Thoracic aorta (tissue), 2 donors: ENCODE measurements at regions not wholly inside any gene's neighbourhood (a gene's known extent, or its start where the extent isn't known, plus 50 kb on each side); places are given as distances from the start of the nearest gene placed in this dataset.
A peak's percentile ranks its signal among the peaks of the same experiment; 100 is the strongest.

Experiments used
- ATAC-seq: fragments of 150-250 bp; one replicate; pipeline ENCODE4 v1.8.0; 2017; ENCODE audit warnings: low read depth; ENCODE audit not compliant: insufficient number of reproducible peaks, low FRiP score
- DNase-seq: peaks from one replicate; pipeline ENCODE4 v3.0.0-alpha.2; 2020; ENCODE audit warnings: low spot score
- H3K27ac ChIP-seq, 2 donors: fragments of 200-600 bp; sonication (generic); 1 replicate in 1 of 2; 2 replicates in 1 of 2; pipeline ENCODE4 v1.5.1; 2016; ENCODE audit warnings: mild to moderate bottlenecking in 2 of 2, moderate library complexity in 2 of 2
- H3K27me3 ChIP-seq: fragments of 200-600 bp; sonication (generic); replicated peaks from 2 replicates; pipeline ENCODE4 v1.6.0; 2016; ENCODE audit warnings: mild to moderate bottlenecking; ENCODE audit not compliant: insufficient read depth
- H3K36me3 ChIP-seq: fragments of 200-600 bp; sonication (generic); one replicate; pipeline ENCODE4 v1.5.1; 2016
- H3K4me1 ChIP-seq, 2 donors: fragments of 200-600 bp; sonication (generic); 1 replicate in 1 of 2; 2 replicates in 1 of 2; pipeline versions ENCODE4 v1.5.1 to v1.6.0; 2016; ENCODE audit warnings: low read depth in 2 of 2, mild to moderate bottlenecking in 1 of 2; ENCODE audit not compliant: control insufficient read depth in 1 of 2
- H3K4me3 ChIP-seq: fragments of 200-600 bp; sonication (generic); 2 replicates; pipeline ENCODE4 v1.5.1; 2016; ENCODE audit warnings: mild to moderate bottlenecking
- H3K9me3 ChIP-seq: fragments of 200-600 bp; sonication (generic); 2 replicates; pipeline ENCODE4 v1.5.1; 2016
- TF ChIP-seq, protein P1 (sequence below): fragments of 200-600 bp; sonication (generic); IDR thresholded peaks from one replicate; pipeline ENCODE4 v1.5.1; 2019; ENCODE audit warnings: antibody characterized with exemption

DNA sequence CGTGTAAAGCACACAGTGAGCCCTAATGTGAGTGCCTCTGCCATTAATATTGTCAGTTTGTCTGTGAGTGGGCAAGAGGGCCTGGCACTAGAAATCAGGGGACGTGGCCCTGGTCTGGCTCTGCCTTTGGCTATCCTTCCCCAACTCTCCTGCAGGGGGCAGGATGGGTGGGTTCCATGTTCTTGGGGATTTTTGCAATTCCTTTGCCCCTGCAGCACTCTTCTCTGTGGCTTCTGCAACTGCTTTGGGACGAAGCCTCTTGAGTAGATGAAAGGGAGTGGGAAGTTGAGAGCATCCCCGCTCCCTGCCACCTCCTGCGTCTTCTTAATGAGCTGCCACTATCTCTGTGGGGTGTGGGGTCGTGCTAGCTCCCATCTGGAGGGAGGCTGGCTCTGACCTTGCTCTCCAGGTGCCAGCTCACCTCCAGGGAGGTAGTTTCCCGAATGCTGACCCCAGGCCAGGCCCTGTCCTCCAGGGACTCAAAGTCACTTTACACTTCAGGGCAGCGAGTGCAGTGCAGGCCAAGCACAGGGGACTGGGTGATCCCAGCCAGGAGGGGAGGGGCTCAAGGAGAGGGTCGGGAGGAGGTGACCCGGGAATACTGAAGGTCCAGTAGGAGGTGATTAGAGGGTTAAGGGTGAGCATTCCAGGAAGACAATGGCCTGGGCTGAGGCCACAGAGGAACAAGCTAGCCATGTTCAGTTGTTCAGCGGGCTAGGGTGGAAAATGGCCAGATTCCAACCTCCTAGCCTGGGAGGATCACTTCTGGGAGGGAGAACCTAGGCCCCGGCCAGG is 121.0 kb upstream of the NLRP1 start:
- H3K4me1 ChIP-seq: no peaks in the 10 kb centered on the region
- ATAC-seq: no peak
- H3K27ac ChIP-seq: no peak overlapping the region
- H3K36me3 ChIP-seq: no peaks in the 10 kb centered on the region
- peaks cover 3% of the 10 kb centered on the region for H3K9me3 ChIP-seq
- no peaks in the 10 kb centered on the region for H3K27me3 ChIP-seq
- no peak for DNase-seq
- TF ChIP-seq, protein P1, sequence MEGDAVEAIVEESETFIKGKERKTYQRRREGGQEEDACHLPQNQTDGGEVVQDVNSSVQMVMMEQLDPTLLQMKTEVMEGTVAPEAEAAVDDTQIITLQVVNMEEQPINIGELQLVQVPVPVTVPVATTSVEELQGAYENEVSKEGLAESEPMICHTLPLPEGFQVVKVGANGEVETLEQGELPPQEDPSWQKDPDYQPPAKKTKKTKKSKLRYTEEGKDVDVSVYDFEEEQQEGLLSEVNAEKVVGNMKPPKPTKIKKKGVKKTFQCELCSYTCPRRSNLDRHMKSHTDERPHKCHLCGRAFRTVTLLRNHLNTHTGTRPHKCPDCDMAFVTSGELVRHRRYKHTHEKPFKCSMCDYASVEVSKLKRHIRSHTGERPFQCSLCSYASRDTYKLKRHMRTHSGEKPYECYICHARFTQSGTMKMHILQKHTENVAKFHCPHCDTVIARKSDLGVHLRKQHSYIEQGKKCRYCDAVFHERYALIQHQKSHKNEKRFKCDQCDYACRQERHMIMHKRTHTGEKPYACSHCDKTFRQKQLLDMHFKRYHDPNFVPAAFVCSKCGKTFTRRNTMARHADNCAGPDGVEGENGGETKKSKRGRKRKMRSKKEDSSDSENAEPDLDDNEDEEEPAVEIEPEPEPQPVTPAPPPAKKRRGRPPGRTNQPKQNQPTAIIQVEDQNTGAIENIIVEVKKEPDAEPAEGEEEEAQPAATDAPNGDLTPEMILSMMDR: no peak
- H3K4me3 ChIP-seq: no peak overlapping the region

DNA sequence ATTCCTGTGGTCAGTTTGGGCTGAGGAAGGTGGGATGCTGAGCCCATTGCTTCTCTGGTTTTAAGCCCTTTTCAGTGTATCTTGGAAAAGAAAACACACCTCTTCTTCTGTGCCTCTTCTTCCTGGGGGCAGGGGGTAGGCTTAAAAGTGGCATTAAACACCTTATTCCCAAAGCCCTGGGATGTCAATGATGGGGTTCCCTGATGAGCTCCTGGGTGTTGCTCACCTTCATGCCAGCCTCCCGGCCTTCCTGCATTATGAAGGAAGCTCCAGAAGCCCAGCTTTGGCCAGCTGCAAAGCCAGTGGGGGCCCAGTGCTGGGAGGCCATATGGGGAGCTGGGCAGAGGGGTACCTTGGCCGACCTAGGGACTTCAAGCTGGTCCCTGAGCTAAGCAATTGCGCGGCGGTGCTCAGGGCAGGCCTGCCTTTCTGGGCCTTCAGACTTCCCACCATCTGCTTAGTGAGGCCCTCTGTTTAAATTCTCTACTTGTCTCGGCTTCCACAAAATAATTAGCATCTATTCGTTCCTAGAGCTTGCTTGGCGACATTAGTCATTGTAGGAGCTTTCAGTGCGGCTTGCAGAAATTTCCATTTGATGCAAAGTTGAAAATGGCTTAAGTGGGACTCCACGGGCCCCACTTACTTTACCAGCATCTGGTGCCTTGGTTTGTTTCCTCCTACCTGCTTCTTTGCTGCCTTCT is 121.7 kb upstream of the NLRP1 start:
- TF ChIP-seq, protein P1: no peak
- DNase-seq (no peak), ATAC-seq (no peak)
- Histone ChIP-seq H3K4me1 (no peaks in the 10 kb centered on the region), H3K36me3 (no peaks in the 10 kb centered on the region), H3K27ac (no peak overlapping the region), H3K27me3 (no peaks in the 10 kb centered on the region), H3K9me3 (peaks cover 3% of the 10 kb centered on the region), H3K4me3 (no peak overlapping the region)

DNA sequence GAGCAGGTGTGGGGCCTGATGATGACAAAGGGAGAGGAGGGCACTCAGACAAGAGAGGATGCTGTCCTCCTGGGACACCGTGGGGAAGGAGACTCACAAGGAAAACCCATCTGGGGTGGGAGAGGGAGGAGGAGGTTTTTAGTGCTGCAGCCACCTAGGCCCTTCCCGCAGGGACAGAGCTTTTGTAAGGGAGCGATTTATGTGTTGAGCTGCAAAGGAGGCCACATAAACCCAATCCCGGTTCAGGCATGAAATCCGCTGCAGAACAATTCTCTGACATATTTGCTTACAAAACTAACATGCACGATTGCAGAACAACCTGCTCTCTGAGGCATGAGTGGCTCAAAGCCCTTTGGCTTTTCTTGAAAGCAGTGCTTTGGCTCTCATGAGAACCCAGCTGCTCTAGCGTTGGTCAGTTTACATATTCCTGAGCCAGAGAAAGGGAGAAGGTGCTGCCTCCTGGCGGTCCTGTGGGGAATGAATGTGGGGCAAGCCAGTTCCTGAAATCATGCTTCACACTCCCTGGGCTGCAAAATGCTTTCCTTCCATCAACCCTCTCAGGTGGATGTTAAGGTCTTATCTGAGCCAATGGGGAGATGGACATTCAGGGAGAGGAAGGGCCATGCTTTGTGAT is 122.4 kb upstream of the NLRP1 start:
- TF ChIP-seq, protein P1: peak; percentile 44
- no peaks in the 10 kb centered on the region for H3K36me3 ChIP-seq
- no peak overlapping the region for H3K4me3 ChIP-seq
- ATAC-seq (no peak), DNase-seq (no peak)
- H3K27me3 ChIP-seq: no peaks in the 10 kb centered on the region
- no peaks in the 10 kb centered on the region for H3K4me1 ChIP-seq
- H3K27ac ChIP-seq: no peak overlapping the region
- peaks cover 3% of the 10 kb centered on the region for H3K9me3 ChIP-seq

DNA sequence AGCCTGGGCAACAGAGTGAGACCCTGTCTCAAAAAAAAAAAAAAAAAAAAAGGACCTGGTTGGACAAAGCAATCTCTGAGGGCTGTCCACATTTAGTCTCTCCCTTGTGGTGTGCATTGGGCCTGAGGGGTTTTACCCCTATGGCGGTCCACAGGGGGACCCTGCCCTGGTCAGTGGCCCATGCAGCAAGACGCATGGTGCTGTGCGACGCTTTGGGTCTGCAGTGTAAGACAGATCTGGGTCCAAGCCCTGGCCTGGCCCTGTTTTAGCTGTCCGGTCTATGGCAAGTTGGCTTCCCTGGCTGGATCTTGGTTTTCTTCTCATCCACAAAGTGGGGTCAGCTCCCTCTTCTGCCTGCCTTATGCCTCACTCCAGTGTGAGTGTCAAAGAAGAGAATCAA is 123.2 kb upstream of the NLRP1 start:
- TF ChIP-seq, protein P1: no peak
- H3K27me3 ChIP-seq: no peaks in the 10 kb centered on the region
- H3K9me3 ChIP-seq: peaks cover 3% of the 10 kb centered on the region
- DNase-seq (no peak), ATAC-seq (no peak)
- H3K36me3 ChIP-seq: no peaks in the 10 kb centered on the region
- H3K4me1 ChIP-seq: no peaks in the 10 kb centered on the region
- H3K4me3 ChIP-seq: no peak overlapping the region
- H3K27ac ChIP-seq: no peak overlapping the region

DNA sequence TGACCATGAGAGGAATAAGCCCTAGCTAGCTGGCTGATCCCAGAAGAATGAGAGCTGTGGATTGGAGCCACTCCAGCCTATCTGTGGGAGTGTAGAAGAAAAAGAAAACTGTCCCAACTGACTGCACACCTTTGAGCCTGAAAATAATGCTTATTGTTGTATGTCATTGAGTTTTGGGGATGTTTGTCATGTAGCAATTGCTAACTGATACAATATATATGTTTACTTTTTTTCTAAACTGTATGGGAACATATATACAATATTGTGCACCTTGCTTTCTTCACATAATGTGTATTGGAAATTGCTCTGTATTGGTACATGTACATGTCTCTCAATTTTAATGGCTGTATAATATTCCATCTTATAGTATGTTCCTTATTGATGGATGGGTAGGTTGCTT is 124.0 kb upstream of the NLRP1 start:
- Histone ChIP-seq H3K27me3 (no peaks in the 10 kb centered on the region), H3K9me3 (no peaks in the 10 kb centered on the region), H3K4me3 (no peak overlapping the region), H3K4me1 (no peaks in the 10 kb centered on the region), H3K27ac (no peak overlapping the region), H3K36me3 (no peaks in the 10 kb centered on the region)
- TF ChIP-seq, protein P1: no peak
- no peak for DNase-seq
- no peak for ATAC-seq
